ENCODE measurements at regions not wholly inside any gene's neighbourhood (a gene's known extent, or its start where the extent isn't known, plus 50 kb on each side); places are given as distances from the start of the nearest gene placed in this dataset.

- TF ChIP-seq POLR2A (IDR thresholded peaks at IDR 0.05) (no peak), CTCF (IDR thresholded peaks at IDR 0.05) (no peak)
Measured at GRCh38 chr16:59368586-59368985, 634.5 kb upstream of the GOT2 start.

Measured in lower leg skin (tissue), 3 donors.